Endothelial cell of umbilical vein (primary cell): ENCODE measurements at regions not wholly inside any gene's neighbourhood (a gene's known extent, or its start where the extent isn't known, plus 50 kb on each side); places are given as distances from the start of the nearest gene placed in this dataset.
"Not testable (repeated sequence)": the region's sequence is repeated elsewhere in the genome, so short reads cannot be mapped to it uniquely, and the experiment has no call there.

ENCODE experiments used
- BruUV-seq: library from RNA; stranded (reverse); fragments of 400-500 nt; replicated peaks from 2 replicates; lab custom pipeline; 2021; lab: Mats Ljungman, UMichigan
- CTCF ChIA-PET: fragments of 300-600, 350-600 bp; sonication (Branson Sonifier 250); formaldehyde crosslinking; loops from one replicate; lab custom pipeline; 2021; ENCODE audit warnings: antibody characterized with exemption, inconsistent platforms; lab: Charles Lee
- POLR2A ChIA-PET: fragments of 300-600, 350-600 bp; sonication (Branson Sonifier 250); formaldehyde crosslinking; loops from one replicate; lab custom pipeline; 2021; ENCODE audit warnings: antibody characterized with exemption, inconsistent platforms; lab: Charles Lee
- DNase-seq: peaks from one replicate; pipeline ENCODE4 v3.0.0-alpha.2; 2011; ENCODE audit warnings: low read depth, low spot score
- FAIRE-seq: peaks from 2 replicates; lab custom pipeline; 2011; peaks lifted over from hg19 to GRCh38; lab: Jason Lieb, UNC
- H2AFZ ChIP-seq: 2 replicates; pipeline ENCODE4 v1.6.0; 2012; ENCODE audit warnings: low read depth, low read length, control low read depth, inconsistent platforms
- H3K27ac ChIP-seq: 2 replicates; pipeline ENCODE4 v1.5.1; 2011; ENCODE audit warnings: low read depth, mild to moderate bottlenecking, control low read depth, low read length, moderate library complexity; ENCODE audit not compliant: insufficient read depth
- H3K27me3 ChIP-seq, 2 experiments: 2 replicates each; pipeline versions ENCODE4 v1.6.0 to v1.6.1; 2011; ENCODE audit warnings: low read length in 2 of 2, mixed read lengths in 1 of 2; ENCODE audit not compliant: control insufficient read depth in 2 of 2, insufficient read depth in 2 of 2
- H3K36me3 ChIP-seq, 2 experiments: 2 replicates in 1 of 2; 3 replicates in 1 of 2; pipeline ENCODE4 v1.5.1; 2011; ENCODE audit warnings: low read length in 2 of 2, mild to moderate bottlenecking in 1 of 2, moderate library complexity in 1 of 2; ENCODE audit not compliant: control insufficient read depth in 2 of 2, insufficient read depth in 2 of 2; ENCODE audit errors: extremely low read depth in 1 of 2
- H3K4me1 ChIP-seq: 3 replicates; pipeline ENCODE4 v1.5.1; 2011; ENCODE audit warnings: mild to moderate bottlenecking, low read length; ENCODE audit not compliant: control insufficient read depth, insufficient read depth; ENCODE audit errors: extremely low read depth
- H3K4me2 ChIP-seq: 2 replicates; pipeline ENCODE4 v1.6.1; 2011; ENCODE audit warnings: low read length, control low read depth, mixed read lengths; ENCODE audit not compliant: insufficient read depth
- H3K4me3 ChIP-seq, 3 experiments: fragments of 200-600 bp in 1 of 3; sonication (generic), shearing (Covaris generic) in 1 of 3; replicated peaks in 1 of 3; 2 replicates each; pipeline ENCODE4 v1.5.1; 2011 to 2016; ENCODE audit warnings: control low read depth in 3 of 3, low read length in 3 of 3, mild to moderate bottlenecking in 2 of 3, inconsistent platforms in 1 of 3, low read depth in 1 of 3, moderate library complexity in 1 of 3; ENCODE audit not compliant: insufficient read depth in 1 of 3
- H3K79me2 ChIP-seq: 2 replicates; pipeline ENCODE4 v1.6.0; 2012; ENCODE audit warnings: low read length, inconsistent platforms; ENCODE audit not compliant: control insufficient read depth, insufficient read depth
- H3K9ac ChIP-seq: replicated peaks from 2 replicates; pipeline ENCODE3; 2011; ENCODE audit warnings: low read length, control low read depth; ENCODE audit not compliant: insufficient read depth; ENCODE audit errors: extremely low read depth
- H3K9me1 ChIP-seq: replicated peaks from 3 replicates; pipeline ENCODE4 v1.6.0; 2011; ENCODE audit warnings: mild to moderate bottlenecking, low read length; ENCODE audit not compliant: control insufficient read depth, insufficient read depth; ENCODE audit errors: extremely low read depth
- H3K9me3 ChIP-seq: replicated peaks from 2 replicates; pipeline ENCODE4 v1.5.1; 2012; ENCODE audit warnings: low read length, inconsistent platforms; ENCODE audit not compliant: control insufficient read depth, insufficient read depth
- H4K20me1 ChIP-seq: replicated peaks from 2 replicates; pipeline ENCODE3; 2011; ENCODE audit warnings: mild to moderate bottlenecking, low read length; ENCODE audit not compliant: control insufficient read depth, insufficient read depth; ENCODE audit errors: extremely low read depth
- EZH2 ChIP-seq: IDR thresholded peaks from 2 replicates; pipeline ENCODE4 v1.6.1; 2012; ENCODE audit warnings: borderline replicate concordance, low read depth, mild to moderate bottlenecking, moderate library complexity, low read length, inconsistent platforms; ENCODE audit not compliant: severe bottlenecking
- FOS ChIP-seq: IDR thresholded peaks from 2 replicates; pipeline ENCODE4 v1.6.1; 2011; ENCODE audit warnings: mild to moderate bottlenecking, low read length, moderate library complexity, borderline replicate concordance; ENCODE audit not compliant: insufficient read depth
- JUN ChIP-seq: IDR thresholded peaks from 2 replicates; pipeline ENCODE4 v1.6.1; 2011; ENCODE audit warnings: borderline replicate concordance, low read depth; ENCODE audit not compliant: insufficient read length, insufficient read depth
- MYC ChIP-seq: IDR thresholded peaks from one replicate; pipeline ENCODE4 v1.6.1; 2011; ENCODE audit warnings: mild to moderate bottlenecking, low read depth, low read length
- POLR2A ChIP-seq: IDR thresholded peaks from 2 replicates; pipeline ENCODE4 v1.6.1; 2012; ENCODE audit warnings: low read depth, mild to moderate bottlenecking, control low read depth, low read length
- dilution Hi-C: fragments of 300-500 bp; cut with MboI; formaldehyde crosslinking; loops from one replicate; pipeline ENCODE4 v1.15.0; 2019; ENCODE audit warnings: low sequenced_read_pairs; ENCODE audit not compliant: extremely low pct_ligation_motif_present
- intact Hi-C: fragments of 100-400 bp; cut with micrococcal nuclease; formaldehyde crosslinking; loops from one replicate; pipeline ENCODE4 v1.10.0; 2022

DNA sequence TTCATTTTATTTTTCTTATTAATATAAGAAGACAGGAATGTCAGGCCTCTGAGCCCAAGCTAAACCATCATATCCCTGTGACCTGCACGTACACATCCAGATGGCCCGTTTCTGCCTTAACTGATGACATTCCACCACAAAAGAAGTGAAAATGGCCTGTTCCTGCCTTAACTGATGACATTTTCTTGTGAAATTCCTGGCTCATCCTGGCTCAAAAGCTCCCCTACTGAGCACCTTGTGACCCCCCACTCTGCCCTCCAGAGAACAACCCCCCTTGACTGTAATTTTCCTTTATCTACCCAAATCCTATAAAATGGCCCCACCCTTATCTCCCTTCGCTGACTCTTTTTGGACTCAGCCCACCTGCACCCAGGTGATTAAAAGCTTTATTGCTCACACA, 182.5 kb downstream of the CTH start:
- H3K9ac ChIP-seq, H3K4me2 ChIP-seq, H3K27me3 ChIP-seq, H3K9me3 ChIP-seq, POLR2A ChIA-PET, H3K4me1 ChIP-seq, H3K27ac ChIP-seq, BruUV-seq, FAIRE-seq, H3K4me3 ChIP-seq, H3K79me2 ChIP-seq, CTCF ChIA-PET, intact Hi-C loops, H4K20me1 ChIP-seq, dilution Hi-C loops, H3K36me3 ChIP-seq, DNase-seq, H2AFZ ChIP-seq, H3K9me1 ChIP-seq: not testable (repeated sequence)

DNA sequence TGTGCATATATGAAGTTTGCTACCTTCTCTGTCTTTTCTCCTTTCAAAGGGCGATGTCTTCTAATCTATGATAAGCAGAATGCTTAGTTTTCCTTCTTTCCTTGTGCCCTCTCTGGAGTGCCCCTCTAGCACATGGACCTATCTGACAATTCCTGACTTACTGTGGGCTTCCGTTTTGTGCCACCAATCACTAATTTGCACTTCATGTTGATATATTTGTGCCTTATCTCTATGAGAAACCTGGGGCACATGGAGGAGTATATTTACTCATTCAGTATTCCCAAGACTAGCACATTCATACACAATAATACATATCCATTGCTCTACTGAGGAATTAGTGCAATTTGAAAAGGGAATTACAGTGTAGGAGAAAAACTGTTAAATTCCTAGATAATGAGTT, 197.7 kb downstream of the CTH start:
- BruUV-seq: no TSS peak
- TF ChIP-seq EZH2 (no peak), MYC (no peak), POLR2A (no peak), JUN (no peak), FOS (no peak)
- Histone ChIP-seq H3K4me3 (no peak overlapping the region), H3K36me3 (no peaks in the 10 kb centered on the region), H3K27ac (no peak overlapping the region), H3K9me3 (no peaks in the 10 kb centered on the region), H3K9me1 (no peaks in the 10 kb centered on the region), H3K9ac (no peak overlapping the region), H3K79me2 (no peaks in the 10 kb centered on the region), H3K4me2 (no peak overlapping the region), H4K20me1 (no peaks in the 10 kb centered on the region), H2AFZ (no peak overlapping the region), H3K27me3 (no peaks in the 10 kb centered on the region), H3K4me1 (no peaks in the 10 kb centered on the region)
- intact Hi-C loops: no loop called here
- CTCF ChIA-PET: no interaction called here
- DNase-seq: no peak
- no peak for FAIRE-seq
- dilution Hi-C loops: no loop called here
- POLR2A ChIA-PET: no interaction called here

DNA sequence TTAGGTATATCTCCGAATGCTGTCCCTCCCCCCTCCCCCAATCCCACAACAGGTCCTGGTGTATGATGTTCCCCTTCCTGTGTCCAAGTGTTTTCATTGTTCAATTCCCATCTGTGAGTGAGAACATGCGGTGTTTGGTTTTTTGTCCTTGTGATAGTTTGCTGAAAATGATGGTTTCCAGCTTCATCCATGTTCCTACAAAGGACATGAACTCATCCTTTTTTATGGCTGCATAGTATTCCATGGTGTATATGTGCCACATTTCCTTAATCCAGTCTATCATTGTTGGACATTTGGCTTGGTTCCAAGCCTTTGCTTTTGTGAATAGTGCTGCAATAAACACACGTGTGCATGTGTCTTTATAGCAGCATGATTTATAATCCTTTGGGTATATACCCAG, 199.1 kb downstream of the CTH start:
- H3K79me2 ChIP-seq, H4K20me1 ChIP-seq, H3K27me3 ChIP-seq, intact Hi-C loops, dilution Hi-C loops, H2AFZ ChIP-seq, H3K27ac ChIP-seq, H3K9ac ChIP-seq, CTCF ChIA-PET, H3K36me3 ChIP-seq, H3K9me3 ChIP-seq, BruUV-seq, H3K4me3 ChIP-seq, FAIRE-seq, H3K9me1 ChIP-seq, POLR2A ChIA-PET, H3K4me1 ChIP-seq, H3K4me2 ChIP-seq, DNase-seq: not testable (repeated sequence)
